Hindlimb muscle (tissue), 1 donor: ENCODE measurements at regions not wholly inside any gene's neighbourhood (a gene's known extent, or its start where the extent isn't known, plus 50 kb on each side); places are given as distances from the start of the nearest gene placed in this dataset.

ENCODE experiments used
- DNase-seq: peaks from one replicate; pipeline ENCODE4 v3.0.0-alpha.2; 2013

DNA sequence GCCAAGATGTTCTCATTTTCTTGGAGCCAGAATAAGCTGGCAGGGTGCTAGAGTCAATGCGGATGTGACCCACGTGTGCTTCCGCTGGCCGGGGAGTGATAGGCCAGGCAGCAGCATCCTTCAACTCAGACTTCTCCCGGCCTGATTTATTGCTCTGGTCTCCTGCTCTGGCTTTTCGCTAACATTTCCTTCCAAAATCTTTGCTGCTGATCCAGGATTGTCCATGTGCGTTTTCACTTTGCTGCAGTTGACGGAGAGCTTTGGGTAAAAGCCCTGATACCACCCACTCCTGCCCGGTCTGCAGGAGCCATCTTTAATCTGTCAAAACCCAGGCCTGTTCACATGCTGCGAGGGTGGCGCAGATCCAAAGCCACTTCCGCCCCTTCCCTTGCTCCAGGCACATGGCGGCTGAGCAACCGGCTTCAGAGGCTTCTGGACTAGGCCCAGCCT, 106.8 kb downstream of the CYP26A1 start:
- peak; percentile 87 for DNase-seq

DNA sequence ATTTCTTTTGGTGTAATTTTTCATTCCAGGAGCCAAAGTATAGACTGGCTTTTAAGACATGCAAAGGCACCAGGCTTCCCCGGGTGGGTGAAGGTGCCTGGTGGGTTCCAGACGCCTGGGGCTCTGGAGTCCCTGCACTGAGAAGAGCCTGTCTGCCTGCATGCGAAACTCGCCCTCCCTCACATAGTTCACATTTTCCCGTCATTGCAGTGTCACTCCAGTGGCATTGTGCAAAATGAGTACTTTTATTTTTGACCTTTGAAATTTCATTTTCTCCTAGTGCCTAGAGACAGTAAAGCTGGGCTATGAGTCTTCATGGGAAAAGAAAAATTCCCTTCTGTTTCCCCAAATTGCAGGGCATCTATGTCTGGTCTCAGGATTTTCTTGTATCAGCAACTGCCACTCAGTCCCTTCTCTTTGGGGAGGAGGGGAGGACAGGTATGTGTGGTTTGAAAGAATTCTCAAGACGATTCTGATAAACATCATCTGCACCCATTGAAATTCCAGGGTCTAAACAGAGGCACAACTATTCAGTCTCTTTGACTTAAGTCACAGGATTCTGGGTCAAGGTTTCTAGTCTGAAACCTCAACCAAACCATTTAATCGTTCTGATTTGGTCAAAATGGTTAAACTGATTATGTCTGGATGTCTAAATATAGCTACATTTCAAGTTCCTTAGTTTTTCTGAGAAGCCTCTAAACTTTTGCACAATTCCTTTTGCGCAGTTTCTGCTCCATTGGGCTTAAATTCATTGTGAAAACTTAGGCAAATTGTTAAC, 107.8 kb downstream of the CYP26A1 start:
- no peak for DNase-seq

DNA sequence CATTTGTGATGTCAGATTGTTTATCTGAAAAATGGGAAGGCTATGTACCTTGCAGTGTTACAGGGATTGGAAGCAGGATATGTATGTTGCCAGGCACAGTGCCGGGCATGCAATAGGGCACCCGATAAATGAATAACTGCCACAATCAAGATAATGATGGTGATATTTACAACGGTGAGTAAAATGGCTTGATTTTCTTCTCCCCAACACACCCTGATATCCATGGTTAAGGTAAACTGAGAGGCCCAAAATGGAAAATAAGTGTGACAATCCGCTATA, 108.3 kb downstream of the CYP26A1 start:
- DNase-seq: no peak

DNA sequence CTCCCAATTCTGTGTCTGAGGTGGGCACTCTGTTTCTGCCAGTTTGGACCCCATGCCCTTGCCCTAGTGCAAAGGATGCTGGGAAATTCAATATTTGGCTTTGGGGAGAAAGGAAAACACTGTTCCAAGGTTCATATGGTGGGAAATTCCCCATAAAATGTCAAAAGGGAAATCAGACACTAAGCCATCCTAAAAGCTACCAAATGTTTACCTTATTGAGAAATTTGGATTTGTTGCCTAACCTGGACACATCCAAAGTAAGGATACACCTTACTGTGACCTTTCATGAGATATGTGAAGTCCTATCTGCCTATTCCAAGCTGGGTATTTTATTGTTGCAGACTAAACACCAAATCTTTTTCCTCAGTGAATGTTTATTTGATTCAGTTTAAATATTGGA, 109.1 kb downstream of the CYP26A1 start:
- DNase-seq: no peak

DNA sequence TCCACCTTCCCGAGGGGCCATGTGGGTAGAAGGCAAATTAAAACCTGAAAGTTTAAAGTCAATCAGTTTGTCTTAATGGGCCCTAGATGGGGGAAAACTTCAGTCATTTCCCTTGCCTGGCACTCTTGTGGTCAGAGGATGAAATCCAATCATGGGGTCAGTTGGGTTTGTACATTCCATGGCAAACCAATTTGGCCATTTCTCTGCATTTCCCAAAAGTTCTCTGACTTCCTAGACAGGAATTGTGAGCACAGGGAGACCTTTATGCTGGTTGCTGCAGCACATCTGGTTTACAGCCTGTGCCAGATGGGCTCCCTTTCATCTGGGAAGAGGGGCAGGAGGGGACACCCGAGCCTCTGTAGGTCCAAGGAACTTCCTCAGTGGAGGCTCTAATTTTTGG, 113.0 kb downstream of the CYP26A1 start:
- DNase-seq: no peak

DNA sequence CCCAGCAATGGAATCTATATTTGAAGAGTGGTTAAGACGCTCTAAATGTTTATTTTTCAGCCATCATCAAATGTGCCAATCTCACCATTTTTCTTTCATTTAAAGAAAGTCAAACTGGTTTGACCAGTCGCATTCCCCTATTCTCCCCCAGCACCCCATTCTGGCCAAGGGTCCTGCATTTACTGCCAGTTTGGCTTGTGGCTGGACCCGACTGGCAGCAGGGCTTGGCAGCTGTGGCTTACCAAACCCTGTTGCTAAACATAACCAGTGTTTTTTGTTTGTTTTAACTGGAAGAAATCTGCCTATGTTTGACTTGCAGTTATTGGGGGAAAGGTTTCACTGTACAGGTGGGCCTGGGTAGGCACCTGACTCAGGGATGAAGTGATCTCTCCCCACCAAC, 116.3 kb downstream of the CYP26A1 start:
- no peak for DNase-seq

DNA sequence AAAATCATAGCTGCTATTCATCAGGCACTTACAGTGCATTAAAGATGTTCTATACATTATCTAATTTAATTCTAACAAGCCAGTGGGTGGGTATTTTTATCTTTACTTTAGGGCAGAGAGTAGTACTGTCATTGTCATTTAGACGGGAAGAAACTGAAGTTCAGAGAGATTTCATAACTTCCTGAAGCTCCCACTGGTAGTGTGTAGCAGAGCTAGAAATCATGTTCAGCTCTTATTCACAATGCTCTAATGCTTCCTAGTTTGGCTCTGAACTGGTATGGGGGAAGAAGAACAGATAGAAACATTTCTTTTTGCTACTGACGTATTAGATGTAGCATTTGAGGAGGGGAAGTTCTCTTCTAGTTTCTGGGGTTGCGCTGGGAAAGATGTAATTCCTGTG, 116.7 kb downstream of the CYP26A1 start:
- DNase-seq: no peak

DNA sequence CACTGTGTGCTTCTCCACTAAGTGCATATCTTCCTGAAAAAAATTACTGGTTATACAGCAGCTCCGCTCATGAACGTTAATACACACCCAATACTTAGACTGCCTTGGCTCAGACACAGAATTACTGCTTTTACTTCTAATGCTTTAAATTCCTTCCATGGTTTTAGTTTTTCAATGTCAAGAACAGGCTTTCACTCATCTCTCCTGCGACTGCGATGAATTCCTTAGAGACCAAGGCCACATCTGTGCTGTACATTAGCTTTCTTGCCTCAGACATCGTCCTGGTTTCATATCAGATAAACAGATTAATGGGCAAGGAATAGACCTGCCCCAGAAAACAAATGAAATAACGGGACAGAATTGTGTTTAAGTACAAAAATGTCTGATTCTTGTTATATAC, 120.2 kb downstream of the CYP26A1 start:
- DNase-seq: no peak

DNA sequence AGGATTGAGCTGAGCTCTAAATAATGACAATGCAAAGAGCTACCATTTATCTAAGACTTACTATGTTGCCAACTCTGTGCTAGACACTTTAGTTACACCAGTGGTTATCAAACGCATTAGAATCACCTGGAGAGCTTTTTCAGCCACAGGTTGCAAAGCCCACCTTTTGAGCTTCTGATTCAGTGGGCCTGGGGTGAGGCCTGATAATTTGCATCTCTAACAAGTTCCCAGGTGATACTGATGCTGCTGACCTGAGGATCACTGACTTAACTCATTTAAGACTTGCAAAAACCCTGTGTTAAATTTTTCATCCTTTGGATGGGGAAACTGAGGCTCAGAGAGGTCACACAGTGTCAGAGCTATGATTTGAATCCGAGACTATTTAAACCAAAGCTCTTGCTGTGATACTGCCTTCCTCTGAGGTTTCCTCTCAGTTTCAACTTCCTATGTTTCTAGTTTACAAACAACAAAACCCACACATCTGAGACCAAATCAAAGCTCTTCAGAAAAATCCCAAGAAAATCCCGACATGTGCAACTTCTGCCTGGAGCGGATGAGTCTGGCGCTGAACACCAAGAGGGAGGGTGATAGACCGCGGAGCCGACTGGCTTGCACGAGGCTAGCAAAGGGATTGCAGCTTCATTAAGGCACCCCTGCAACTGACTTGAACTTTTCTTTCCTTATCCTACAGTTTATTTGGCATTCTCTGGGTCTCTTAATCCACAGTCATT, 124.9 kb downstream of the CYP26A1 start:
- peak; percentile 70 for DNase-seq

DNA sequence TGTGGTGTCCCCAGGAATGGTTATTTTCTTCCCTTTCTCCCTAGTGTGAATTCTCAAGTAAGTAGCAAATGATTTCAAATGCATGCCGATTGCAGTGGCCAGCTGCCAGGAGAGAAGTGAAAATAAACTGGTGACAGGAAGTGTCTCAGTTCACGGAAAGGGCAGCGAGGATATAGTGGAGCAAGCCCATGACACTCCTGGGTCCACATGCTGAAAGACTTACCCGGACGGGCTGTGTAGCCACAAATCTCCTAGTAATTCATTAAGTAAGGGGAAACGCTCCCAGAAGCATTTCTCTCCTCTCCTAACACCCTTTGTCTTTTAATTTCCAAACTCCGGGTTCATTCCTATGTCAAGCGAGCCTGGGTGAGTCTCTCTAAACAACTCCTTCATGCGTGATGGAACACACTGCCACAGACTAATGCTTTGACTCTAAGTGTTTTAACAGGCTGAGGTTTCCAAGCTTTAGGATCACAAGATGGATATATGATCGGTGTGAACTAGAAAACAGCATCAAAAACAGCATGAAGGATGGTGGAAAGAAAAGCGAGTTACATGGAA, 125.6 kb downstream of the CYP26A1 start:
- peak; percentile 84 for DNase-seq

DNA sequence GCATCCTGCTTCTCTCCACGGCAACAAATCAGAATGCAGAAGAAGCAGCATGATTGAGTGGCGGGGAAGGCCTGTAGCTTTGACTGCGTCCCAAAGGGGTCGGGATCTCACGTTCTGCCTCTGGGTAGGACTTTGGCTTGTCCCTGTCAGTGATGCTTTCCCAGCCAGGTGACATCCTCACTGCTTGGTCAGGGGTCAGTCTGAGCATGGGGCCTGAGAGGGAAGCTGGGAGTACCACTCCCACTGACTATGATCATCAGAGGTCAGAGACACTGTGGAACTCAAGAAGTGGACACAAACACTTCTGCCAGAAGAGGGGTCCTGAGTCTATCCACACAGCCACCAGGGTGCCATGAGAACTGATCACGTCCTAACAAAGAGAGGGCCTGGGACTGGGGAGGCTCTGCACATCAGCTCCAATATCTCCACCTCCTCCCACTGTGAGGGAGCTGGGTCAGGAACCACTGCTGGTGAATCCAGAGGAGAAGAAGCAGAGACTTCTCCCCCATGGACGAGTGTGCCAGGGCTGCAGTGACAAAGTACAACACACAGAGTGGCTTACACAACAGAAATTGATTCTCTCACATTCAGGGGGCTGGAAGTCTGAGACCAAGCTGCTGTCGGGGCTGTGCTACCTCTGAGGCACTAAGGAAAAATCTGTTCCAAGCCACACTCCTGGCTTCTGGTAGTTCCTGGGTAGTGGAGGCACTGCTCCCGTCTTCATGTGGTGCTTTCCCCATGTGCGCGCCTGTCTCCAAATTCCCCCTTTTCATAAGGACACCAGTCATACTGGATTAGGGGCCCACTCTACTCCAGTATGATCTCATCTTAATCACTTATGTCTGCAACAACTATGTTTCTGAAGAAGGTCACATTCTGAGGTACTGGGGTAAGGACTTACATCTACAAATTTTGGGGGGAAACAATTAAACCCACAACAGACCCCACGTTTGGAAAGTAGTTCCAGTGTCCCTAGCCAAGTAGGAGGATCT, 131.1 kb downstream of the CYP26A1 start:
- DNase-seq: no peak

DNA sequence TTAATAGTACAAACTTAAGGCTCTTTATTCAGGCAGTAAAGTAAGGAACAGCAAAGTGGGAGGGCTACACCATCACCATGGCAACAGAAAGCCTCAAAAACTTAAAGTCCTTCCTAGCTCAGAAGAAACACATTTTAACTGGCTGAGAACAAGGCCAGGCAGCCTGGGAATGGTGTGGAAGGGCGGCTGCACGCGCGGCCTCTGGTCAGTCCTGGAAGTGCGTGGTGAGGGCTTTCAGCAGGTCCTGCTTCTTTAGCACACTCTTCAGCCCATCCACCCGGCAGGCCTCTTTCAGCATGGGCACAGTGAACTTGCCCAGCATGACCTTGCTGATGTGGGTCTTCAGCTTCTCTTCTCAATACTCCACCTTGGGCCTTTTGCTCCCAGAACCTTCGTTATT, 133.0 kb downstream of the CYP26A1 start:
- no peak for DNase-seq

DNA sequence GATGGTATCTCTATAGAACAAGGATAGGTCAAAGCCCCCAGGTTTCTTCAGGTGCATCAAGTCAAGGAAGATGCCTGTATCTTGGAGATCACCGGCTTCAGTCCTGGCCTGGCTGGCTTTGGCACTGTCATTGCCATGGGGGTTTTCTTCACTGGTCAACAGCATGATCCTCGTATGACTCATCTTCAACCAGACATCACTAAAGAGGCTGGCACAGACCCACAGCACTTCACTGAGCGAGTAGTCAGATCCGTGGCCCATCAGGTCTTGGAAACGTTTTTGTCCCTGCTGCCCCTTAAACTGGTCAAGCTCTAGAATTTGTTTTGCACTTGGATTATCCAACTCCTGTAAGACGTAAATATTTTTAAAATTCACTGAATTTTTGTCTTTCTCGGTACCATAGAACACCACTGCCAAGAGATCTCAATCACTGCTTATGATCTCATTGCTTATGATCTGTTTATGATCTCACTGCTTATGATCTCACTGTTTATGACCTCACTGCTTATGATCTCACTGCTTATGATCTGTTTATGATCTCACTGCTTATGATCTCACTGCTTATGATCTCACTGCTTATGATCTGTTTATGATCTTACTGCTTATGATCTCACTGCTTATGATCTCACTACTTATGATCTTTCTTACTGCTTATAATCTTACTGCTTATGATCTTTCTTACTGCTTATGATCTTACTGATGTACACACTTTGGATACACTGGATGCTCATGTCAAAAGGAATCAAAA, 135.2 kb downstream of the CYP26A1 start:
- DNase-seq: no peak

DNA sequence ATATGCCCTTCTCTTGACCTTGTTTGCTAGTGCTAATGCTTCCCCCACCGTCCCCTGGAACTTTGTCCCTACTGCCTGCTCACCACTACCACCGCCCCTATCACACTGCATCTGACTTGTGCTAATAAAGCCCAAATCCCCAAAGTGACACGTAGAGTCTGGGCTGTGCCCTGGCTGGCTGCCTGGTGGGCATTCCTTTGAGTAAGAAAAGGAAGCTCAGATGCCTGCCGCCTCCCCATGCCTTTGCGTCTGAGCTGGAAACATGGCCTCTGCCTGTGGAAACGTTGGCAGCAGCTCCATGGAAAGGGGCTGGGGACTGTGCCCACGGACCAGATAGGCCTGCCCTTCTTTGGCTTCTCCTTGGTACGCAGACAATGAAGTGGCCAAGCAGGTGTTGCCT, 138.3 kb downstream of the CYP26A1 start:
- peak; percentile 58 for DNase-seq

DNA sequence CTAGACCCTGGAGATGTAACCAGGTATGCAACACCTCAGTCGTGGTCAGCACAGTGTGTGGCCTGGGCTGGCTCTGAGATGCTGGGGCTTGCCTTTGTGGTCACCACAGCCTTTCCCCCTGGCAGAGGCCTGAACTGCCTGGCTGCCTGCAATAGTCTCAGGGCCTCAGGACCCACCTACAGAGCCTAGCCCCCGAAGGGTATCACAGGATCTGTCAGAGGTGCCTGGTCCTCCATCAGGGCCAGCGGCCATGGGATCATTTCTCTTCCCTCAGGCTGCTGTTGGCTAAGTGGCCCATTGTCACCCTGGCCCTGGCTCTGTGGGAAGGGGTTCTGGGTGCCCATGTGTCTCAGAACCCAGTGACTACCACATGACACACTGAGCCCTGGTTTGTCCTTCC, 141.6 kb downstream of the CYP26A1 start:
- DNase-seq: no peak

DNA sequence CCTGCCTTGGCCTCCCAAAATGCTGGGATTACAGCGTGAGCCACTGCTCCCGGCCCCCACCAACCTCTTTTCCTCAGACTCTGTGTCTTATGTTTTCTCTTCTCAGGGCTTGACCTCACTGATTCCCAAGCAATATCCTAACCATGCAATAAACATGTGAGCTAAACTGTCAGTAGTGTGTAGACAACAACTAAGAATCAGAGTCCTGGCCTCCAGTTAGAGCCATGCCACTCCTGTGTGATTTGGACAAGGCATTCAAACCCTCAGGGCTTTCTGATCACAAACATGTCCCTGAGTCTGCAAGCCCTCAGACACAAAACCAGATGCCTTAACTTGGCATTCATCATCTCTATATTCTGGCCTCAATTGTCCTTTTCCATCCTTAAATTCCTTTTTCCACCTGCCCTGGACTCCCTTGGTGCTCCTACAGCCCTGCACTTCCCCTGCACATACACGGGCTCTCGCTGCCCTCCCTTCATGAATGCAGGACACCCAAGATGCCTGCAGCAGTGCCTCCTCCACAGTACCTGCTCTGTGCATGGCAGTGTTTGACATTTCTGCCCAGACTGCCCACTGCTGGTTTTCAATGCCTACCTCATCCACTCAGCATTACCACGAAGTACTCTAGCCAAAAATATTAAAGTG, 142.8 kb downstream of the CYP26A1 start:
- no peak for DNase-seq

DNA sequence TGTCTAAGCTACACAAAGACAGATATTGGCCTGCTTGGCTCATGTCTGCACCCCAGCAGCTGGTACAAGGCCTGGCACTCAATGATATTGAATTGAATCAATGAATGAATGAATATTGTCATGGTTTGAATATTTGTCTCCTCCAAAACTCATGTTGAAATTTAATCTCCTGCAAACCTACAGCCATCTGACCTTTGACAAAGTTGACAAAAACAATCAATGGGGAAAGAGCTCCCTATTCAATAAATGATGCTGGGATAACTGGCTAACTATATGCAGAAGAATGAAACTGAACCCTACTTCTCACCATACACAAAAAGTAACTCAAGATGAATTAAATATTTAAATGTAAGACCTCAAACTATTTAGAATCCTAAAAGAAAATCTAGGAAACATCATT, 144.7 kb downstream of the CYP26A1 start:
- no peak for DNase-seq

DNA sequence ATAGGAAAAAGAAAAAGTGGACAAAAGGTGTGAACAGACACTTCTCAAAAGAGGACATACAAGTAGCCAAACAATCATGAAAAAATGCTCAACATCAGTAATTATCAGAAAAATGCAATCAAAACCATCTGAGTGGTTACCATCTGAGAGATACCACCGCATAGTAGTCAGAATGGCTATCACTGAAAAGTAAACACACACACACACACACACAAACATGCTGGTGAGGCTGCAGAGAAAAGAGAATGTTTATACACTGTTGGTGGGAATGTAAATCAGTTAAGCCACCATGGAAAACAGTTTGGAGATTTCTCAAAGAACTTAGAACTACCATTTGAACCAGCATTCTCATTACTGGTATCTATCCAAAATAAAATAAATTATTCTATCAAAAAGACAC, 145.7 kb downstream of the CYP26A1 start:
- no peak for DNase-seq

DNA sequence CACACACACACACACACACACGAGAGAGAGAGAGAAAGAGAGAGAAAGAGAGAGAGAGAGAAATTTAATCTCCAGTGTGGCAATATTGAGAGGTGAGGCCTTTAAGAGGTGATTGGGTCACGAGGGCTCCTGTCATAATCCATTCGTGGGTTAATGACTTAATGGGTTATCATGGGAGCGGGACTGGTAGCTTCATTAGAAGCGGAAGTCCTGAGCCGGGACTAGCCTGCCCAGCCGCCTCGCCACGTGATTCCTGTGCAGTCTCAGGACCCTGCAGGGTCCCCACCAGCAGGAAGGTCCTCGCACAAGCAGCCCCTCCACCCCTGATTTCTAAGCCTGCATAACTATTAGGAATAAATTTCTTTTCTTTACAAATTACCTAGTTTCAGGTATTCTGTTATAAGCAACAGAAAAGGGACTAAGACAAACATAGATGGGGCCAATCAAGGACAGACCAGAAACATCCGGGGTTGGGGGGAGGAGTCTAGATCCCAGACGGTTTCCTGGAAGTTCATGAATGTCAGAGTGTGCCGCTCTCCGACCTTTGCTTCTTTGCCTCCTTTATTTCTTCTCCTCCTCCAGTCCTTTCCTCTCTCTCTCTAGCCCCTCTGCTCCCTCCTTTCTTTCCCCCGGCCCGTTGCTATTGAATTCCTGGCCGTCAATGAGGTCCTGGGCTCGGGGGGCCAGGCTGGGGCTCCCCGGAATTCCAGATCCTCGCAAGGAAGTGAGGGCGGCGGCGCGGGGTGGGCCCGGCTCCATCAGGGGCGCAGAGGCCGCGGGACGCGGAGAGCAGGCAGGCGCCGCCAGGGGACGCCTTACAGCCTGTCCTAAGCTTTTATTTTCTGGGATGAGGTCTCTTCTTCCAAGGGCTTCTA, 146.8 kb downstream of the CYP26A1 start:
- DNase-seq: no peak

DNA sequence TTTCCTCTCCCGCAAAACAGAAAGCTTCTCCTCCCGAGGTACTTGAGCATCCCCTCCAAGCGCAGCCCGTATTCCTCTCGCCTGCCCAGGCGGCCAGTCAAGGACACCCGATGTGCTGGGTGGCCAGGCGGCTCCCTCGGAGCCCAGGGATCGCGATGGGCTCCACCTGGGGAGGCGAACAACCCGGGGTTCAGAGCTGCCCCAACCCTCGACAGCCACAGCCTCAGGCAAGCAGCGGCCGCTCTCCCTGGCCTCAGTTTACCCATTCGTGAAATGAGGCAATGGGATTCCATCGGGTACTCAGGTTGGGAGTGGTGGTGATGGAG, 147.4 kb downstream of the CYP26A1 start:
- DNase-seq: no peak

DNA sequence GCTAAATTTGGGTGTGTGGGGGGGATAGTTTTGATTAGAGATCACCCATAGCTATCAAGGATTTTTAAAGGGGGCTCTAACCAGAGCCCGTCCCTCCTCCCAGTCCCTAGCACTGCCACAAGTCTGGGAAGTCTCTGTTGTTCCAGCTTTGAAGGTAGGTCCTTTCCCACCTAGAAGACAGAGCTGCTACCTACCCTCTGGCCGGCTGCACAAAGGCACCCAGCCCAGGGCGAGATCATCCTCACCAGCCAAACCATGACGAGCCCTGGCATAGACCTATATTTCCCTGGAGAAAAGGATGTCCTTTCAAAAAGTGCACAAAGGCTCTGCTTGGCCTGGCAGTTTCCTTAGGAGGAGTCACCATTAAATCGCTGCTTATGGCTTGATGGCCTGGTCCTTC, 147.8 kb downstream of the CYP26A1 start:
- no peak for DNase-seq
